ENCODE measurements at regions not wholly inside any gene's neighbourhood (a gene's known extent, or its start where the extent isn't known, plus 50 kb on each side); places are given as distances from the start of the nearest gene placed in this dataset.

GRCh38 chr9:21687351-21687750 is 115.1 kb upstream of the MTAP start:
- Mint-ChIP-seq H3K4me1 (ENCODE audit: unreplicated experiment) (no peaks in the 10 kb centered on the region), H3K27me3 (ENCODE audit: unreplicated experiment) (no peaks in the 10 kb centered on the region), H3K36me3 (ENCODE audit: low read depth, unreplicated experiment) (no peaks in the 10 kb centered on the region), H3K27ac (ENCODE audit: unreplicated experiment) (no peak overlapping the region), H3K9me3 (ENCODE audit: unreplicated experiment) (no peaks in the 10 kb centered on the region), H3K4me3 (ENCODE audit: unreplicated experiment) (no peak overlapping the region)
- no peak for DNase-seq (ENCODE audit: low spot score)
- TF ChIP-seq, protein P1, sequence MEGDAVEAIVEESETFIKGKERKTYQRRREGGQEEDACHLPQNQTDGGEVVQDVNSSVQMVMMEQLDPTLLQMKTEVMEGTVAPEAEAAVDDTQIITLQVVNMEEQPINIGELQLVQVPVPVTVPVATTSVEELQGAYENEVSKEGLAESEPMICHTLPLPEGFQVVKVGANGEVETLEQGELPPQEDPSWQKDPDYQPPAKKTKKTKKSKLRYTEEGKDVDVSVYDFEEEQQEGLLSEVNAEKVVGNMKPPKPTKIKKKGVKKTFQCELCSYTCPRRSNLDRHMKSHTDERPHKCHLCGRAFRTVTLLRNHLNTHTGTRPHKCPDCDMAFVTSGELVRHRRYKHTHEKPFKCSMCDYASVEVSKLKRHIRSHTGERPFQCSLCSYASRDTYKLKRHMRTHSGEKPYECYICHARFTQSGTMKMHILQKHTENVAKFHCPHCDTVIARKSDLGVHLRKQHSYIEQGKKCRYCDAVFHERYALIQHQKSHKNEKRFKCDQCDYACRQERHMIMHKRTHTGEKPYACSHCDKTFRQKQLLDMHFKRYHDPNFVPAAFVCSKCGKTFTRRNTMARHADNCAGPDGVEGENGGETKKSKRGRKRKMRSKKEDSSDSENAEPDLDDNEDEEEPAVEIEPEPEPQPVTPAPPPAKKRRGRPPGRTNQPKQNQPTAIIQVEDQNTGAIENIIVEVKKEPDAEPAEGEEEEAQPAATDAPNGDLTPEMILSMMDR (IDR thresholded peaks at IDR 0.05; ENCODE audit: unreplicated experiment) = no peak

DNA sequence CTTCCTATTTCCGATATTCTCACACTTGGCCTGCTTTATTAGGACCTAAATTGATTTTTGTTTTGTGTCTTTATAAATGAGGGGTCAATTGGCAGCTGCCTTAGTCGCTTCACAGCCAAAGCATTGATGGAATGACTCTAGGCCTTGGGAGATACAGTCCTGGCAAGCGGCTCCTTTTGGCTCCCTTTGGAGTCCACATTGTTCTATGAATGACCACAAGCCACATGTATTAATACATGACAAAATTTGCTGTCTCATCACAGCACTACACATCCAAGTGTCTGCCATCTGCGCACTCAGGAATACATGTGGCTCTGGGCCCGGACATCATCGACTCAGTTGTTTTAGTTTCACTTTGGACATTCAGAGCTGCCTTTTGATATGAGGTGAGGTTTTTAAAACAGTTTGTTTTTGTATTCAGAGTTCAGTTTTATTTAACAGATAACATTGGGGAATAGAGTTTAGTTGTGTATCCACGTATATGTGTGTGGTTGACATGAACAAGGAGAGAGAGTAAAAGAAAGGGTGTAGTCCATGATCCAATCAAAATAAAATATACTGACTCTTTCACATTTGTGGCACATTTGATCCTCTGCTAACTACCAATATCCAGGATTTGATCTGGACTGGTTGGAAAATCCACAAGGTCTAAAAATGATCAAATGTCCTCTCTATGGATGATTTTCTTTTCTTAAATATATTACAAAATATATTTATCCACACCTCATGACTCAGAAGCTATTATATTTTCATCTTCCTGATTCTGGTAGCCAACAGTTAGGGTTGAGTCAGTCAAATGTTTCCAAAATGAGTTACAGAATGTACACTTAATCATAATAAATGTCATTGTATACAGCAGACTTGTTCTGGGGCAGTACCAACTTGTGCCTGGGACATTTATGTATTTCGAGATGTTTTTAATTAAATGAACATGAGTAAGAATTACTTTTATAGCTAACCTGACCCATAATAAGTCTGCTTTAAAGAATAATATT is 114.0 kb upstream of the MTAP start:
- Mint-ChIP-seq H3K9me3 (ENCODE audit: unreplicated experiment) (no peaks in the 10 kb centered on the region), H3K4me1 (ENCODE audit: unreplicated experiment) (no peaks in the 10 kb centered on the region), H3K4me3 (ENCODE audit: unreplicated experiment) (no peak overlapping the region), H3K27ac (ENCODE audit: unreplicated experiment) (no peak overlapping the region), H3K27me3 (ENCODE audit: unreplicated experiment) (no peaks in the 10 kb centered on the region), H3K36me3 (ENCODE audit: low read depth, unreplicated experiment) (no peaks in the 10 kb centered on the region)
- TF ChIP-seq, protein P1 (IDR thresholded peaks at IDR 0.05; ENCODE audit: unreplicated experiment) = no peak
- no peak for DNase-seq (ENCODE audit: low spot score)

- Mint-ChIP-seq H3K27ac (ENCODE audit: unreplicated experiment) (no peak overlapping the region), H3K4me3 (ENCODE audit: unreplicated experiment) (no peak overlapping the region), H3K36me3 (ENCODE audit: low read depth, unreplicated experiment) (no peaks in the 10 kb centered on the region), H3K4me1 (ENCODE audit: unreplicated experiment) (no peaks in the 10 kb centered on the region), H3K9me3 (ENCODE audit: unreplicated experiment) (no peaks in the 10 kb centered on the region), H3K27me3 (ENCODE audit: unreplicated experiment) (no peaks in the 10 kb centered on the region)
- TF ChIP-seq, protein P1 (IDR thresholded peaks at IDR 0.05; ENCODE audit: unreplicated experiment) = no peak
- no peak for DNase-seq (ENCODE audit: low spot score)
These were observed 112.6 kb upstream of the MTAP start for GRCh38 chr9:21689854-21690253.

- no peak overlapping the region for H3K4me3 Mint-ChIP-seq (ENCODE audit: unreplicated experiment)
- peaks cover 3% of the 10 kb centered on the region for H3K36me3 Mint-ChIP-seq (ENCODE audit: low read depth, unreplicated experiment)
- no peak for DNase-seq (ENCODE audit: low spot score)
- no peaks in the 10 kb centered on the region for H3K9me3 Mint-ChIP-seq (ENCODE audit: unreplicated experiment)
- H3K27me3 Mint-ChIP-seq (ENCODE audit: unreplicated experiment) = peaks cover 4% of the 10 kb centered on the region
- H3K27ac Mint-ChIP-seq (ENCODE audit: unreplicated experiment) = no peak overlapping the region
- TF ChIP-seq, protein P1 (IDR thresholded peaks at IDR 0.05; ENCODE audit: unreplicated experiment) = no peak
- no peaks in the 10 kb centered on the region for H3K4me1 Mint-ChIP-seq (ENCODE audit: unreplicated experiment)
These were observed 111.9 kb upstream of the MTAP start for GRCh38 chr9:21690561-21690960.

- H3K4me3 Mint-ChIP-seq (ENCODE audit: unreplicated experiment) = no peak overlapping the region
- no peak for DNase-seq (ENCODE audit: low spot score)
- no peaks in the 10 kb centered on the region for H3K4me1 Mint-ChIP-seq (ENCODE audit: unreplicated experiment)
- no peaks in the 10 kb centered on the region for H3K9me3 Mint-ChIP-seq (ENCODE audit: unreplicated experiment)
- TF ChIP-seq, protein P1 (IDR thresholded peaks at IDR 0.05; ENCODE audit: unreplicated experiment) = no peak
- H3K36me3 Mint-ChIP-seq (ENCODE audit: low read depth, unreplicated experiment) = peaks cover 3% of the 10 kb centered on the region
- no peak overlapping the region for H3K27ac Mint-ChIP-seq (ENCODE audit: unreplicated experiment)
- peaks cover 4% of the 10 kb centered on the region for H3K27me3 Mint-ChIP-seq (ENCODE audit: unreplicated experiment)
These were observed 110.0 kb upstream of the MTAP start for GRCh38 chr9:21692390-21692789.
